Left ventricle myocardium inferior (tissue), 1 donor: ENCODE measurements at regions not wholly inside any gene's neighbourhood (a gene's known extent, or its start where the extent isn't known, plus 50 kb on each side); places are given as distances from the start of the nearest gene placed in this dataset.

ENCODE experiments used
- DNase-seq: peaks from one replicate; pipeline ENCODE4 v3.0.0-alpha.2; 2020
- H3K27ac ChIP-seq: fragments of 200-600 bp; replicated peaks from 2 replicates; pipeline ENCODE4 v1.8.0; 2021
- H3K27me3 ChIP-seq: fragments of 200-600 bp; 2 replicates; pipeline ENCODE4 v1.8.0; 2021; ENCODE audit warnings: low read depth
- H3K36me3 ChIP-seq: fragments of 200-600 bp; 2 replicates; pipeline ENCODE4 v1.8.0; 2021
- H3K4me1 ChIP-seq: fragments of 200-600 bp; 2 replicates; pipeline ENCODE4 v1.8.0; 2021
- H3K4me3 ChIP-seq: fragments of 200-600 bp; 2 replicates; pipeline ENCODE4 v1.8.0; 2021; ENCODE audit warnings: mild to moderate bottlenecking, moderate library complexity
- H3K9me3 ChIP-seq: fragments of 200-600 bp; replicated peaks from 2 replicates; pipeline ENCODE4 v1.8.0; 2021
- CTCF ChIP-seq: fragments of 200-600 bp; IDR thresholded peaks from 2 replicates; pipeline ENCODE4 v1.8.0; 2021; ENCODE audit warnings: antibody characterized with exemption, mild to moderate bottlenecking, borderline replicate concordance
- intact Hi-C: fragments of 100-400 bp; cut with micrococcal nuclease; formaldehyde crosslinking; loops from one replicate; pipeline ENCODE4 v1.11.0; 2022
- donor health status: DM: no; HTN: yes; CAD: no; lungs with severe emphysema.

- no peaks in the 10 kb centered on the region for H3K27me3 ChIP-seq
- no peak for DNase-seq
- no peaks in the 10 kb centered on the region for H3K4me1 ChIP-seq
- intact Hi-C loops, result no loop called here
- TF ChIP-seq CTCF, result no peak
- no peaks in the 10 kb centered on the region for H3K36me3 ChIP-seq
- peaks cover 6% of the 10 kb centered on the region for H3K9me3 ChIP-seq
- no peak overlapping the region for H3K27ac ChIP-seq
- H3K4me3 ChIP-seq, result no peak overlapping the region
Measured at GRCh38 chr5:8270246-8270645, 401.3 kb downstream of the MTRR start.

GRCh38 chr5:8280711-8281363 lies 411.9 kb downstream of the MTRR start:
- no peak overlapping the region for H3K4me3 ChIP-seq
- H3K27ac ChIP-seq, result no peak overlapping the region
- no peaks in the 10 kb centered on the region for H3K36me3 ChIP-seq
- intact Hi-C loops, result no loop called here
- no peaks in the 10 kb centered on the region for H3K27me3 ChIP-seq
- TF ChIP-seq CTCF, result no peak
- H3K9me3 ChIP-seq, result no peaks in the 10 kb centered on the region
- no peaks in the 10 kb centered on the region for H3K4me1 ChIP-seq
- no peak for DNase-seq

- Histone ChIP-seq H3K9me3 (no peaks in the 10 kb centered on the region), H3K36me3 (no peaks in the 10 kb centered on the region), H3K27ac (no peak overlapping the region), H3K27me3 (no peaks in the 10 kb centered on the region), H3K4me1 (no peaks in the 10 kb centered on the region), H3K4me3 (no peak overlapping the region)
- TF ChIP-seq CTCF, result no peak
- intact Hi-C loops, result no loop called here
- DNase-seq, result no peak
Measured at GRCh38 chr5:8288334-8288733, 419.4 kb downstream of the MTRR start.

GRCh38 chr5:8288897-8289516 lies 420.1 kb downstream of the MTRR start:
- no peak overlapping the region for H3K4me3 ChIP-seq
- H3K27ac ChIP-seq, result no peak overlapping the region
- no peaks in the 10 kb centered on the region for H3K9me3 ChIP-seq
- no peak for TF ChIP-seq CTCF
- no peaks in the 10 kb centered on the region for H3K27me3 ChIP-seq
- H3K36me3 ChIP-seq, result no peaks in the 10 kb centered on the region
- no peak for DNase-seq
- H3K4me1 ChIP-seq, result no peaks in the 10 kb centered on the region
- intact Hi-C loops, result no loop called here

- Histone ChIP-seq H3K9me3 (no peaks in the 10 kb centered on the region), H3K27ac (no peak overlapping the region), H3K36me3 (no peaks in the 10 kb centered on the region), H3K4me3 (no peak overlapping the region), H3K27me3 (no peaks in the 10 kb centered on the region), H3K4me1 (no peaks in the 10 kb centered on the region)
- intact Hi-C loops, result no loop called here
- no peak for TF ChIP-seq CTCF
- no peak for DNase-seq
Measured at GRCh38 chr5:8289779-8290178, 420.8 kb downstream of the MTRR start.
